Retinal pigment epithelial cell (primary cell): ENCODE measurements at regions not wholly inside any gene's neighbourhood (a gene's known extent, or its start where the extent isn't known, plus 50 kb on each side); places are given as distances from the start of the nearest gene placed in this dataset.

Experiments
- DNase-seq: peaks from one replicate; pipeline ENCODE4 v3.0.0-alpha.2; 2010; ENCODE audit warnings: low read depth
- H3K4me3 ChIP-seq: 2 replicates; pipeline ENCODE4 v1.5.1; 2011; ENCODE audit warnings: mild to moderate bottlenecking, low read length, control low read depth, moderate library complexity
- CTCF ChIP-seq: conservative IDR thresholded peaks from 2 replicates; pipeline ENCODE4 v1.5.1; 2011; ENCODE audit warnings: low read depth, low read length, control low read depth, inconsistent platforms

- TF ChIP-seq CTCF = no peak
- DNase-seq = no peak
- H3K4me3 ChIP-seq = no peak overlapping the region
These were observed 920.9 kb downstream of the GRID1 start for GRCh38 chr10:85445702-85446101.

- DNase-seq = no peak
- H3K4me3 ChIP-seq = no peak overlapping the region
- no peak for TF ChIP-seq CTCF
These were observed 919.8 kb downstream of the GRID1 start for GRCh38 chr10:85446827-85447226.

DNA sequence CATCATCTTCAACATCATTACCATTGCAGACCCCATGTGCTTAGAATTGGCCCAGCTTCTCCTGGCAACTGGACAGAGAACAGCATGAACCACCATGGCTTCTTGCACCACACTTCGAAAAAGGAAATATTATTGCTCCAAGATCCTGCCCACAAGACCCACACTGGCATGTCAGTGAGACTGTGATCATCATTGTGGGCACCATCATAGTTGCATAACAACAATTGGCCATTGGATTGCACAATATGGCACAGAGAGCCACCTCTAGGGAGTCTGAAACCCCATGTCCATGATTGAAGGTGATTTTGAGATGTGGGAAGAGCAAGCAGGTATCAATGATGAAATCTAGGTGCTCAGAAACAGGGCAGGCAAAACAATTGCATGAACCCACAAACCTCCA, 918.9 kb downstream of the GRID1 start:
- no peak for TF ChIP-seq CTCF
- H3K4me3 ChIP-seq = no peak overlapping the region
- no peak for DNase-seq

DNA sequence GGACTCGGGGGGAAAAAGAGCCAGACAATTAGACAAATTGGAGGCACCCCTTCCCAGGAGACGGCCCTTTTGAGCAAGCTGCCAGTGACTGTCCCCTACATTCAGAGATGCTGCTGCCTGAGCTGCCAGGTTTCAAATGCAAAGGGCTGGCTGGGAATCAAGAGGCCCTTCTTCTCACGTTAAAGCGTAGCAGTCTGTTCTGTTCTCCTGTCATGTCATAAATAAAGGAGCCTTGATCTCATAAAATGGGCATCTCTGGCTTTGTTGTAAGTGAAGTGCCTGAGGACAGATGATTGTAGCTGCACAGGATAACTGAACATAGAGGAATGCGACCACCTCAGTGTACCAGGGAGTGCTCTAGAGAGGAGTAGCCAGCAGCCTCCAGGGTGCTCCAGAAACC, 917.9 kb downstream of the GRID1 start:
- TF ChIP-seq CTCF = no peak
- no peak overlapping the region for H3K4me3 ChIP-seq
- DNase-seq = no peak

- DNase-seq = no peak
- no peak for TF ChIP-seq CTCF
- no peak overlapping the region for H3K4me3 ChIP-seq
These were observed 912.2 kb downstream of the GRID1 start for GRCh38 chr10:85454386-85454785.

DNA sequence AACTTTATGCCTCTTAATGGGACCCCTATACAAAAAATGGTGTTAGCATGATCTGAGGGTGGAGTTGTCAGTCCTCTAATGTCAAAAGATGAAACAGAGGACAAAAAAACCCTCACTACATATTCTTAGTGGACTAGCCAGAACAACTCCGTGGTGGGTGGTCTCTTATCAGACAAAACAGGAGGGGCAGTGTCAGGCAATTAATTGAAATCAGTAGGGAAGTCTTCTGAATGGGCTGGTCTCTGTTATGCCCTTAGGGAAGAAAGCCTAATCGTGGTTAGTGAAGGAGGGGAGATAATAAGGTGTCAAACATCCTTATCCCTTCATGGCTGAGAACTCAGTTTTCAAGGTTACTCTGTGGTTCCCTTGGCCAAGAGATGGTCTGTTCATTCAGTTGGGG, 909.4 kb downstream of the GRID1 start:
- TF ChIP-seq CTCF = no peak
- DNase-seq = no peak
- no peak overlapping the region for H3K4me3 ChIP-seq

DNA sequence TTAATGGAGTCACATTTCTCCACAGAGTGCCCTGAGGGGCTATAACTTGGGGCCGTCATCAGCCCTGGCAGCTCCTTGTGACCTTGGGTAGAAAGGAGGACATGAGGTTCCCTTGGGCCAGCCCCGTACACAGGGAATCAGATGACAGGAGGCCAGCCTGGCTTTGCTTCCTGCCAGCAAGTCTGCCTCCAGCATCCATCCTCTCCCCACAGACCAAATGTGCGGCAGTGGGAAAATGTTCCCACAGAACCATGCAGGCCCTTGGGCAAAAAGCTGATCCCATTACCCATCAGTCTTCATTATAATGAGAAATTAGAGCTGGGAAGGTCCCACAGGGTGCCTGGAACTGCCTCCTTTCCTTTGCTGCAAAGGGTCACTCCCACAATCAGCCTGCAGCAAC, 908.3 kb downstream of the GRID1 start:
- no peak overlapping the region for H3K4me3 ChIP-seq
- no peak for DNase-seq
- TF ChIP-seq CTCF = no peak
